ENCODE measurements at regions not wholly inside any gene's neighbourhood (a gene's known extent, or its start where the extent isn't known, plus 50 kb on each side); places are given as distances from the start of the nearest gene placed in this dataset.

GRCh38 chr1:195909061-195909460 is 699.2 kb downstream of the KCNT2 start:
- DNase-seq (no peak), ATAC-seq (no peak)
- no peaks in the 10 kb centered on the region for H3K27me3 ChIP-seq
- H3K36me3 ChIP-seq, result no peaks in the 10 kb centered on the region
- no peaks in the 10 kb centered on the region for H3K4me1 ChIP-seq
- 91 to 92% (median 91%) methylated on average over 6 of the region's 6 CpGs for WGBS, 4 donors
- intact Hi-C loops (cut with DNase I), result no loop called here
- H3K27ac ChIP-seq, result no peak overlapping the region
- no peak overlapping the region for H3K4me3 ChIP-seq
- H3K9me3 ChIP-seq, result no peaks in the 10 kb centered on the region
- TF ChIP-seq POLR2A (IDR thresholded peaks at IDR 0.05) (no peak), CTCF (IDR thresholded peaks at IDR 0.05) (no peak)

- no peaks in the 10 kb centered on the region for H3K27me3 ChIP-seq
- H3K9me3 ChIP-seq, result no peaks in the 10 kb centered on the region
- no peaks in the 10 kb centered on the region for H3K36me3 ChIP-seq
- TF ChIP-seq POLR2A (IDR thresholded peaks at IDR 0.05), result no peak
- TF ChIP-seq CTCF (IDR thresholded peaks at IDR 0.05), result no peak
- no peaks in the 10 kb centered on the region for H3K4me1 ChIP-seq
- 72 to 81% (median 76%) methylated on average over 1 of the region's 1 CpG for WGBS, 4 donors
- DNase-seq (no peak), ATAC-seq (no peak)
- no peak overlapping the region for H3K4me3 ChIP-seq
- intact Hi-C loops (cut with DNase I), result no loop called here
- H3K27ac ChIP-seq, result no peak overlapping the region
Observed at GRCh38 chr1:195908121-195908520, 700.1 kb downstream of the KCNT2 start.

GRCh38 chr1:195903203-195903602 is 705.0 kb downstream of the KCNT2 start:
- Histone ChIP-seq H3K36me3 (no peaks in the 10 kb centered on the region), H3K27ac (no peak overlapping the region), H3K9me3 (no peaks in the 10 kb centered on the region), H3K27me3 (no peaks in the 10 kb centered on the region), H3K4me1 (no peaks in the 10 kb centered on the region), H3K4me3 (no peak overlapping the region)
- DNase-seq (no peak), ATAC-seq (no peak)
- intact Hi-C loops (cut with DNase I), result no loop called here
- TF ChIP-seq POLR2A (IDR thresholded peaks at IDR 0.05) (no peak), CTCF (IDR thresholded peaks at IDR 0.05) (no peak)
- WGBS, 4 donors, result 63 to 74% (median 71%) methylated on average over 3 of the region's 3 CpGs

- whole genome bisulfite sequencing, 4 donors, result 41 to 50% (median 44%) methylated on average over 4 of the region's 4 CpGs
- ATAC-seq (no peak), DNase-seq (no peak)
- Histone ChIP-seq H3K4me1 (no peaks in the 10 kb centered on the region), H3K27ac (no peak overlapping the region), H3K27me3 (no peaks in the 10 kb centered on the region), H3K4me3 (peak overlapping the region in 1 of 12 donors; percentile 19), H3K9me3 (no peaks in the 10 kb centered on the region), H3K36me3 (no peaks in the 10 kb centered on the region)
- intact Hi-C loops (cut with DNase I), result no loop called here
- no peak for TF ChIP-seq POLR2A (IDR thresholded peaks at IDR 0.05)
- TF ChIP-seq CTCF (IDR thresholded peaks at IDR 0.05), result no peak
Observed at GRCh38 chr1:195902779-195903178, 705.5 kb downstream of the KCNT2 start.

Measured in heart left ventricle (tissue), 16 donors.